ENCODE measurements at regions not wholly inside any gene's neighbourhood (a gene's known extent, or its start where the extent isn't known, plus 50 kb on each side); places are given as distances from the start of the nearest gene placed in this dataset.

DNA sequence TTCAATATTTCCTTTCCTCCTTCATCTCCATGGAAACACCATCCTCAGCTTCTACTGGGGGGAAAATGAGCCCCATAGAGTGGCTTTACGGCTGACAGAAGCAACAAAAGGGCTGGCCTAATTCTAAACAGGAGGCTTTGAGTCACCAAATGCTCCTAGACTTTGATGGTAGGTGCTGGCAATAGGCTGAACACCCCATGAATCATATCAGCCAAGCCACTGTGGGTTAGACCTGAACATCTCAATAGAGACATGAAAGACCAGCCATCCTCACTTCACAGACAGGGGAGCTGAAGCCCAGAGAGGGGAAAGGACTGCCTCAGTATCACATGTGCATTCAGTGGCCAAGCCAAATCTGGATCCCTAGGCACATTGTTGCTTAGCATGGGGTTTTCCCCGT, 107.6 kb downstream of the AMER1 start:
- DNase-seq: no peak

DNA sequence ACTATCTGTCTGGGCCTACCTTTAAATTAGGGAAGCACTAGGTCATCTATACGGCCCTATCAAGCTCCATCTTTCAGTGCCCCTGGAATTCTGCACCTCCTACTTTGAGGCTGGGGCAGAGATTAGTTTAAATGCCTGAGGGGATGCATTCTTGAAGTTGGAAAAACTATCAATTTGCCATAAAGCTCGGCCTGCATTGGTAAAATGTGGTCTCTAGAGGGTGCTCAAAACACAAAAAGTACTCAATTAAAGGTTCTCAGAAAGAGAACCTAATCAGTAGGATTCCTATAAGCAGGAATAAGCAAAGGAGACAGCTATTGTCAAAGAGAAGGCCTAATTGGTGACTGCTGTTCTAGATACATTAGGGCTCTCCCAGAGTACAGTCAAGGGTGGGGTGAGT, 111.7 kb downstream of the AMER1 start:
- DNase-seq: peak; percentile 6
